Motor neuron (in vitro differentiated cells): ENCODE measurements at regions not wholly inside any gene's neighbourhood (a gene's known extent, or its start where the extent isn't known, plus 50 kb on each side); places are given as distances from the start of the nearest gene placed in this dataset.

Source experiments
- ATAC-seq, 8 experiments: fragments of 200-7000 bp; cut with Tn5 transposase; replicated peaks in 6 of 8; 2 replicates each; pipeline ENCODE4 v1.8.0; 2021; ENCODE audit warnings: mild to moderate bottlenecking in 8 of 8, moderate library complexity in 8 of 8
- H3K27ac ChIP-seq, 2 donors: fragments of 250-450 bp; sonication (Bioruptor Pico); 2 replicates each; pipeline ENCODE4 v1.9.0; 2021; ENCODE audit warnings: antibody characterized with exemption in 2 of 2, mild to moderate bottlenecking in 2 of 2, moderate library complexity in 1 of 2
- H3K4me1 ChIP-seq, 2 donors: fragments of 250-450 bp; sonication (Bioruptor Pico); replicated peaks in 1 of 2; 2 replicates each; pipeline ENCODE4 v1.6.1; 2021; ENCODE audit warnings: antibody characterized with exemption in 2 of 2, mild to moderate bottlenecking in 2 of 2, moderate library complexity in 1 of 2
- H3K4me3 ChIP-seq, 5 donors: fragments of 250-450 bp; sonication (Bioruptor Pico); 2 replicates each; pipeline ENCODE4 v1.9.0; 2021; ENCODE audit warnings: antibody characterized with exemption in 5 of 5, mild to moderate bottlenecking in 5 of 5, moderate library complexity in 4 of 5
- WGBS, 10 experiments: fragments of 450-650 bp; shearing (Covaris generic); methylation state at CpG; one replicate each; pipeline ENCODE4 v1.0.0; 2022; 5-methylcytosine and 5-hydroxymethylcytosine counted together
- in situ Hi-C, 9 experiments: fragments of 400-800 bp; cut with MboI; loops; one replicate each; pipeline ENCODE4 v1.15.0; 2021; ENCODE audit warnings: low sequenced_read_pairs in 9 of 9, low pct_unique_long_range_greater_than_20kb in 2 of 9; ENCODE audit not compliant: unreplicated experiment in 9 of 9

- 0 to 92% (median 64%) methylated on average over 1 to 2 of the region's 2 CpGs; no CpG with 5 or more reads in 1 of the 10 experiments for WGBS, 10 experiments
- ATAC-seq: no peak
- no peak overlapping the region for H3K27ac ChIP-seq
- H3K4me1 ChIP-seq: peaks cover 0 to 6% of the 10 kb centered on the region in 2 donors
- in situ Hi-C loops: no loop called here
- H3K4me3 ChIP-seq: no peak overlapping the region
These were observed 874.1 kb downstream of the GRM8 start for GRCh38 chr7:126378642-126379041.

GRCh38 chr7:126370038-126370668 lies 882.6 kb downstream of the GRM8 start:
- in situ Hi-C loops: no loop called here
- Histone ChIP-seq H3K27ac (no peak overlapping the region), H3K4me1 (no peaks in the 10 kb centered on the region), H3K4me3 (no peak overlapping the region)
- ATAC-seq: no peak
- WGBS, 10 experiments: 0 to 100% (median 46%) methylated on average over 1 of the region's 1 CpG; no CpG with 5 or more reads in 4 of the 10 experiments

GRCh38 chr7:126362746-126363145 lies 890.0 kb downstream of the GRM8 start:
- in situ Hi-C loops: no loop called here
- Histone ChIP-seq H3K4me3 (no peak overlapping the region), H3K4me1 (no peaks in the 10 kb centered on the region)

GRCh38 chr7:126361183-126361582 lies 891.6 kb downstream of the GRM8 start:
- Histone ChIP-seq H3K4me3 (no peak overlapping the region), H3K4me1 (no peaks in the 10 kb centered on the region), H3K27ac (no peak overlapping the region)
- ATAC-seq: no peak
- WGBS, 10 experiments: 0 to 100% (median 90%) methylated on average over 1 to 3 of the region's 3 CpGs
- in situ Hi-C loops: no loop called here

More at GRCh38 chr7:126362746-126363145, 890.0 kb downstream of the GRM8 start:
- WGBS, 10 experiments: 0 to 80% (median 33%) methylated on average over 1 of the region's 1 CpG; no CpG with 5 or more reads in 4 of the 10 experiments
- ATAC-seq: no peak
- H3K27ac ChIP-seq: no peak overlapping the region

GRCh38 chr7:126339813-126340212 lies 912.9 kb downstream of the GRM8 start:
- ATAC-seq: no peak
- WGBS, 10 experiments: 0 to 100% (median 73%) methylated on average over 1 to 4 of the region's 4 CpGs
- Histone ChIP-seq H3K4me3 (no peak overlapping the region), H3K4me1 (no peaks in the 10 kb centered on the region), H3K27ac (no peak overlapping the region)
- in situ Hi-C loops: no loop called here

- in situ Hi-C loops: no loop called here
- Histone ChIP-seq H3K27ac (no peak overlapping the region), H3K4me1 (no peaks in the 10 kb centered on the region), H3K4me3 (no peak overlapping the region)
- ATAC-seq: no peak
- WGBS, 10 experiments: 0 to 100% (median 60%) methylated on average over 1 of the region's 1 CpG; no CpG with 5 or more reads in 1 of the 10 experiments
These were observed 947.1 kb downstream of the GRM8 start for GRCh38 chr7:126305671-126306070.

GRCh38 chr7:126303926-126304325 lies 948.8 kb downstream of the GRM8 start:
- ATAC-seq: no peak
- no peaks in the 10 kb centered on the region for H3K4me1 ChIP-seq
- no peak overlapping the region for H3K4me3 ChIP-seq
- H3K27ac ChIP-seq: no peak overlapping the region
- in situ Hi-C loops: no loop called here
- 0 to 100% (median 67%) methylated on average over 1 of the region's 1 CpG; no CpG with 5 or more reads in 3 of the 10 experiments for WGBS, 10 experiments

- no peak for ATAC-seq
- in situ Hi-C loops: no loop called here
- 0 to 100% (median 68%) methylated on average over 1 to 2 of the region's 2 CpGs for WGBS, 10 experiments
- H3K4me3 ChIP-seq: no peak overlapping the region
- no peaks in the 10 kb centered on the region for H3K4me1 ChIP-seq
- no peak overlapping the region for H3K27ac ChIP-seq
These were observed 950.1 kb downstream of the GRM8 start for GRCh38 chr7:126302639-126303038.

GRCh38 chr7:126286317-126286716 lies 966.4 kb downstream of the GRM8 start:
- H3K4me3 ChIP-seq: no peak overlapping the region
- no peak overlapping the region for H3K27ac ChIP-seq
- no peaks in the 10 kb centered on the region for H3K4me1 ChIP-seq
- no peak for ATAC-seq
- in situ Hi-C loops: no loop called here
- 12 to 100% (median 83%) methylated on average over 2 of the region's 2 CpGs; no CpG with 5 or more reads in 2 of the 10 experiments for WGBS, 10 experiments

- H3K4me1 ChIP-seq: no peaks in the 10 kb centered on the region
- in situ Hi-C loops: no loop called here
- WGBS, 10 experiments: 0 to 100% (median 88%) methylated on average over 1 to 5 of the region's 5 CpGs
- ATAC-seq: no peak
- no peak overlapping the region for H3K27ac ChIP-seq
- H3K4me3 ChIP-seq: no peak overlapping the region
These were observed 1016.5 kb downstream of the GRM8 start for GRCh38 chr7:126236261-126236660.

- Histone ChIP-seq H3K4me3 (no peak overlapping the region), H3K27ac (no peak overlapping the region), H3K4me1 (no peaks in the 10 kb centered on the region)
- ATAC-seq: peak in 1 of 8 experiments; percentile 11
- in situ Hi-C loops: no loop called here
- WGBS, 10 experiments: 28 to 91% (median 81%) methylated on average over 3 to 4 of the region's 4 CpGs; no CpG with 5 or more reads in 1 of the 10 experiments
These were observed 1024.2 kb downstream of the GRM8 start for GRCh38 chr7:126228356-126229061.

GRCh38 chr7:126227643-126228042 lies 1025.1 kb downstream of the GRM8 start:
- in situ Hi-C loops: no loop called here
- 0 to 100% (median 87%) methylated on average over 1 of the region's 1 CpG for WGBS, 10 experiments
- Histone ChIP-seq H3K4me1 (no peaks in the 10 kb centered on the region), H3K27ac (no peak overlapping the region), H3K4me3 (no peak overlapping the region)
- no peak for ATAC-seq

- H3K4me3 ChIP-seq: no peak overlapping the region
- in situ Hi-C loops: no loop called here
- no peak overlapping the region for H3K27ac ChIP-seq
- ATAC-seq: no peak
- no peaks in the 10 kb centered on the region for H3K4me1 ChIP-seq
These were observed 1025.7 kb downstream of the GRM8 start for GRCh38 chr7:126227055-126227454.

GRCh38 chr7:126223729-126224128 lies 1029.0 kb downstream of the GRM8 start:
- peak in 1 of 8 experiments; percentile 91 for ATAC-seq
- no peaks in the 10 kb centered on the region for H3K4me1 ChIP-seq
- 60 to 100% (median 100%) methylated on average over 1 to 3 of the region's 3 CpGs; no CpG with 5 or more reads in 5 of the 10 experiments for WGBS, 10 experiments
- in situ Hi-C loops: no loop called here
- H3K27ac ChIP-seq: no peak overlapping the region
- no peak overlapping the region for H3K4me3 ChIP-seq
